Right lobe of liver (tissue), 6 donors: ENCODE measurements at regions not wholly inside any gene's neighbourhood (a gene's known extent, or its start where the extent isn't known, plus 50 kb on each side); places are given as distances from the start of the nearest gene placed in this dataset.
A peak's percentile ranks its signal among the peaks of the same experiment; 100 is the strongest.

Experiments used
- ATAC-seq, 4 donors: fragments of 200-7000 bp; cut with Tn5 transposase; one replicate each; pipeline ENCODE4 v1.9.1; 2020; ENCODE audit warnings: mild to moderate bottlenecking in 4 of 4, moderate library complexity in 4 of 4
- DNase-seq, 3 donors: peaks; one replicate each; pipeline ENCODE4 v3.0.0-alpha.2; 2020
- H3K27ac ChIP-seq, 3 donors: fragments of 200-600 bp; one replicate each; pipeline ENCODE4 v1.8.0; 2022
- H3K27me3 ChIP-seq, 2 donors: fragments of 200-600 bp; one replicate each; pipeline ENCODE4 v1.8.0; 2022
- H3K36me3 ChIP-seq, 4 donors: fragments of 200-600 bp; sonication (generic) in 1 of 4; one replicate each; pipeline versions ENCODE4 v1.5.1 to v1.8.0; 2017 to 2022; ENCODE audit warnings: control low read depth in 1 of 4
- H3K4me1 ChIP-seq, 4 donors: fragments of 200-600 bp; sonication (generic) in 1 of 4; one replicate each; pipeline versions ENCODE4 v1.5.1 to v1.8.0; 2017 to 2022; ENCODE audit warnings: control low read depth in 1 of 4
- H3K4me3 ChIP-seq, 3 donors: fragments of 200-600 bp; one replicate each; pipeline ENCODE4 v1.8.0; 2022
- H3K9me3 ChIP-seq, 4 donors: fragments of 200-600 bp; sonication (generic) in 1 of 4; one replicate each; pipeline versions ENCODE4 v1.5.1 to v1.8.0; 2017 to 2022; ENCODE audit warnings: control low read depth in 1 of 4
- POLR2A ChIP-seq: fragments of 450-650 bp; IDR thresholded peaks from one replicate; pipeline ENCODE4 v1.6.1; 2017; ENCODE audit warnings: antibody characterized with exemption, mild to moderate bottlenecking
- WGBS: methylation state at CpG from one replicate; pipeline ENCODE4 v1.1.6; 2018; ENCODE audit warnings: low coverage, low lambda C conversion rate; ENCODE audit not compliant: insufficient coverage; ENCODE audit errors: missing lambda C conversion rate; 5-methylcytosine and 5-hydroxymethylcytosine counted together
- intact Hi-C, 2 donors: fragments of 100-400 bp; cut with DNase I; formaldehyde crosslinking; loops; one replicate each; pipeline versions ENCODE4 v1.11.2 to v1.14.1; 2022
- TF ChIP-seq, protein P1 (sequence below), 4 donors: fragments of 200-600 bp in 3 of 4; fragments of 450-650 bp in 1 of 4; IDR thresholded peaks; one replicate each; pipeline versions ENCODE4 v1.5.1 to v1.8.0; 2016 to 2022; ENCODE audit warnings: antibody characterized with exemption in 4 of 4, mild to moderate bottlenecking in 2 of 4
- donor health status: DM: no; HTN: yes; CAD: no.
- donor health status: DM: no; HTN: no; CAD: no.
- donor health status: DM: no; HTN: no; CAD: no.
- donor health status: DM: no; HTN: yes; CAD: no.
- donor health status: DM: no; HTN: yes; CAD: no.

DNA sequence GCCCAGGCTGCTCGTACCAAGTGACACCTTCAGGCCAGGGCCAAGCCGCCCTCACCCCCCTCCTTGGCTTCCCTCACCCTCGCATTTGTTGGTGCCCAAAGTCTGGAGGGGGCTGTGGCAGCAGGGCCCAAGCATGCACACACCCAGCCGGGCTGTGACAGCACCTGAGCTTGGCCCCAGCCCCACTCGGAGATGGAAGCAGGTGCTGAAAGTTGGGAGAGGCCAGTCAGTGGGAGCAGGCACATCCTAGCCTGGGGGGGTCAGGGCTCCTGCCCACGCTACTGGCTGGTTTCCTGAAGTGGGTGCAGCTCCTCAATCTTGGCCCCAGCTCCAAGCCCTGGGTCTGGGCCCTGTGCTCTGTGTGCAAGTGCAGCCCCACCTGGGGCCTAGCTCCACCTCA, 228.0 kb downstream of the RDH14 start:
- WGBS: 76% methylated on average over 2 of the region's 6 CpGs
- intact Hi-C loops: no loop called here
- Histone ChIP-seq H3K4me3 (no peak overlapping the region), H3K27me3 (no peaks in the 10 kb centered on the region), H3K4me1 (no peaks in the 10 kb centered on the region), H3K36me3 (no peaks in the 10 kb centered on the region), H3K27ac (no peak overlapping the region), H3K9me3 (no peaks in the 10 kb centered on the region)
- peak in 1 of 4 donors; percentile 26 for ATAC-seq
- no peak for TF ChIP-seq POLR2A
- TF ChIP-seq, protein P1, sequence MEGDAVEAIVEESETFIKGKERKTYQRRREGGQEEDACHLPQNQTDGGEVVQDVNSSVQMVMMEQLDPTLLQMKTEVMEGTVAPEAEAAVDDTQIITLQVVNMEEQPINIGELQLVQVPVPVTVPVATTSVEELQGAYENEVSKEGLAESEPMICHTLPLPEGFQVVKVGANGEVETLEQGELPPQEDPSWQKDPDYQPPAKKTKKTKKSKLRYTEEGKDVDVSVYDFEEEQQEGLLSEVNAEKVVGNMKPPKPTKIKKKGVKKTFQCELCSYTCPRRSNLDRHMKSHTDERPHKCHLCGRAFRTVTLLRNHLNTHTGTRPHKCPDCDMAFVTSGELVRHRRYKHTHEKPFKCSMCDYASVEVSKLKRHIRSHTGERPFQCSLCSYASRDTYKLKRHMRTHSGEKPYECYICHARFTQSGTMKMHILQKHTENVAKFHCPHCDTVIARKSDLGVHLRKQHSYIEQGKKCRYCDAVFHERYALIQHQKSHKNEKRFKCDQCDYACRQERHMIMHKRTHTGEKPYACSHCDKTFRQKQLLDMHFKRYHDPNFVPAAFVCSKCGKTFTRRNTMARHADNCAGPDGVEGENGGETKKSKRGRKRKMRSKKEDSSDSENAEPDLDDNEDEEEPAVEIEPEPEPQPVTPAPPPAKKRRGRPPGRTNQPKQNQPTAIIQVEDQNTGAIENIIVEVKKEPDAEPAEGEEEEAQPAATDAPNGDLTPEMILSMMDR (IDR thresholded peaks at IDR 0.05): no peak
- DNase-seq: no peak

DNA sequence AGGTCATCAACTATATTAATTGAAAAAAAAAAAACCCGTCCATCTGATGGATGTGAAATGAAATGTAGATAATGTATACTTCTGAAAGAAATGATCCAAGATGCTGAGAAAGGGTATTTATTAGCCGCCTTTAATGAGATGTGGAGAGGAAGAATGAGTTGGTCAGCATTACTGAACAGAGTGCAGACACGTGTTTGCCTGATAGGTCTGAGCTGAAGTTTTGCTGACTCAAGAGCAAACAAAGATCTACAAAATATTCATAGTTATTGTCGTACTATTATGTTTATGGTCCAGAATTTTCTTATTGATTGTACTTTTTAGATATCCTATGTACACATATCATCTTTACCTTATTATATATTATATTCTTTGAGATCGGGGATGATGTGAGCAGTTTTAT, 235.3 kb downstream of the RDH14 start:
- Histone ChIP-seq H3K27ac (no peak overlapping the region), H3K9me3 (no peaks in the 10 kb centered on the region), H3K36me3 (no peaks in the 10 kb centered on the region), H3K4me1 (no peaks in the 10 kb centered on the region), H3K27me3 (no peaks in the 10 kb centered on the region), H3K4me3 (no peak overlapping the region)
- WGBS: 60% methylated on average over 5 of the region's 5 CpGs
- DNase-seq: no peak
- intact Hi-C loops: no loop called here
- ATAC-seq: no peak
- TF ChIP-seq POLR2A: no peak
- TF ChIP-seq, protein P1 (IDR thresholded peaks at IDR 0.05): no peak

DNA sequence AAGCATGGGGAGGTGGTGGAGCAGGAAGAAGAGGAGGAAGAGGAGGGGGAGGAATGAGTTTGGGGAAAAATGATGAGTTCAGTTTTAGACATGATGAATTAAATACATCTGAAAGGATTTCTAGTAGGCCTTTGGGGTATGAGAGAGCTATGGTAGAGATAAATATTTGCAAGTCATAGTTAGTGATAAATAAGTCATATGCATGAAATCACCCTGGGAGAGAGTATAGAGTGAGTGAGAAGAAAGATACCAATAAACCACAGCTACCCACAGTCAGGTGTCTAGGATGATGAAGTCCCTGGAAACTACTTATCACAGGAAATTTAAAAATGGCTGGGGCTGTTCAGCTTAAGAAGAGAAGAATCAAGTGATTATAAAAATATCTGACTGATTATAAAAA, 240.5 kb downstream of the RDH14 start:
- Histone ChIP-seq H3K4me3 (no peak overlapping the region), H3K27ac (no peak overlapping the region), H3K4me1 (no peaks in the 10 kb centered on the region), H3K36me3 (no peaks in the 10 kb centered on the region), H3K27me3 (no peaks in the 10 kb centered on the region), H3K9me3 (no peaks in the 10 kb centered on the region)
- no peak for ATAC-seq
- TF ChIP-seq, protein P1 (IDR thresholded peaks at IDR 0.05): no peak
- no peak for TF ChIP-seq POLR2A
- intact Hi-C loops: no loop called here
- DNase-seq: no peak

DNA sequence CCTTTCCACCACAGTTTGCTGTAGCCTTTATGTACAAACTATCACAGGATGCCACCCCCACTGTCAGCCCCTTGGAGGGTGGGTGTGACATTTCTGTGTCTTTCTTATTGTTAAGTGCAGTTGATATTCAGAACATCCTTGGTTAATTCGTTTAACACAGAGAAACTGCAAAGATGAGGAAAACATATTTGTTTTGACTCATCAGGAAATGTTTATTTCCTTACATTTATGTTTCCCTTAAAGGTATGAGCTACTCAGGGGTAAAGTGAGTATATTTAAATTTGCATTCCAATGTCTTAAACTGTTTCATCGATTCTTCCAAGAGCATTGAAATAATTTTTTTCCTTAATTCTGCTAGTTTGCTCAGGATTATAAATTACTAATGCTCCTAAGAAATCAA, 243.4 kb downstream of the RDH14 start:
- Histone ChIP-seq H3K4me1 (no peaks in the 10 kb centered on the region), H3K27ac (no peak overlapping the region), H3K4me3 (no peak overlapping the region), H3K27me3 (no peaks in the 10 kb centered on the region), H3K36me3 (no peaks in the 10 kb centered on the region), H3K9me3 (no peaks in the 10 kb centered on the region)
- ATAC-seq: no peak
- 27% methylated on average over 2 of the region's 2 CpGs for WGBS
- no peak for DNase-seq
- no peak for TF ChIP-seq POLR2A
- TF ChIP-seq, protein P1 (IDR thresholded peaks at IDR 0.05): no peak
- intact Hi-C loops: no loop called here

DNA sequence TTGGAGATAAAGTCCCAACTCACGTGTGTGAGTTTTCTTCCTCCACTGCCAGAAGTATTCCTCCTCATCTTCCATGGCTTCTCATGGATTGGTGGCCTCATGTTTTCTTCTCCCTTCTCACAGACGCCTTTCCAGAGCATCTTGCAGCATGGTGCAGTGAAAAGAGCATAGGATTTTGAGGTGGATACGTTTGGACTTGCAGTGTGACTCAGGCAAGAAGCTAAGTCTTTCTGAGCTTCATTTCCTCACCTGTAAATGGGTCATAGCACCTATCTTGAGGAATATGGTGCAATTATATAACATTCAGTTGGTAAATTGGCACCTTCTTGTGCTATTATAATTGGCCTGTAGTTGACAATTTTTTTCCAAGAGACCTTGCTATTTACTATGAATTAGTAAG, 247.6 kb downstream of the RDH14 start:
- 57% methylated on average over 3 of the region's 3 CpGs for WGBS
- DNase-seq: no peak
- intact Hi-C loops: no loop called here

More for the DNA sequence above, 247.6 kb downstream of the RDH14 start:
- no peak for ATAC-seq
- peaks cover 0 to 4% (median 0%) of the 10 kb centered on the region in 4 donors for H3K4me1 ChIP-seq
- H3K36me3 ChIP-seq: no peaks in the 10 kb centered on the region
- no peaks in the 10 kb centered on the region for H3K27me3 ChIP-seq
- H3K4me3 ChIP-seq: no peak overlapping the region
- TF ChIP-seq, protein P1 (IDR thresholded peaks at IDR 0.05): no peak
- no peak for TF ChIP-seq POLR2A
- no peaks in the 10 kb centered on the region for H3K9me3 ChIP-seq
- H3K27ac ChIP-seq: no peak overlapping the region
